Progenitor cell of endocrine pancreas (in vitro differentiated cells): ENCODE measurements at regions not wholly inside any gene's neighbourhood (a gene's known extent, or its start where the extent isn't known, plus 50 kb on each side); places are given as distances from the start of the nearest gene placed in this dataset.
A peak's percentile ranks its signal among the peaks of the same experiment; 100 is the strongest.

Source experiments
- DNase-seq: peaks from one replicate; pipeline ENCODE4 v3.0.0; 2021; ENCODE audit warnings: low spot score; ENCODE audit not compliant: unreplicated experiment
- H3K27ac Mint-ChIP-seq: 2 replicates; pipeline ENCODE4 v1.8.0; 2021; ENCODE audit warnings: mild to moderate bottlenecking, moderate library complexity, mixed read lengths
- H3K27me3 Mint-ChIP-seq: 2 replicates; pipeline ENCODE4 v1.8.0; 2021; ENCODE audit warnings: mixed read lengths
- H3K36me3 Mint-ChIP-seq: 2 replicates; pipeline ENCODE4 v1.8.0; 2022; ENCODE audit warnings: mixed read lengths; ENCODE audit not compliant: insufficient read depth
- H3K4me1 Mint-ChIP-seq: 2 replicates; pipeline ENCODE4 v1.8.0; 2021; ENCODE audit warnings: low read depth, mixed read lengths
- H3K4me3 Mint-ChIP-seq: 2 replicates; pipeline ENCODE4 v1.8.0; 2021; ENCODE audit warnings: low read depth, mild to moderate bottlenecking, moderate library complexity, mixed read lengths
- H3K9me3 Mint-ChIP-seq: 2 replicates; pipeline ENCODE4 v1.8.0; 2021; ENCODE audit warnings: low read depth, mixed read lengths
- CTCF ChIP-seq: fragments of 200-600 bp; sonication (generic); IDR thresholded peaks from one replicate; pipeline ENCODE4 v1.5.0; 2021; ENCODE audit warnings: antibody characterized with exemption, mild to moderate bottlenecking; ENCODE audit not compliant: unreplicated experiment

- no peak for DNase-seq
Measured at GRCh38 chr17:77375917-77376651, 235.3 kb downstream of the SEC14L1 start.

GRCh38 chr17:77376795-77377709 is 236.3 kb downstream of the SEC14L1 start:
- Mint-ChIP-seq H3K9me3 (no peaks in the 10 kb centered on the region), H3K27me3 (no peaks in the 10 kb centered on the region), H3K27ac (peak overlapping the region; percentile 90), H3K36me3 (no peaks in the 10 kb centered on the region), H3K4me3 (peak overlapping the region; percentile 44), H3K4me1 (peaks cover 55% of the 10 kb centered on the region)
- TF ChIP-seq CTCF, result no peak
- DNase-seq, result no peak

More at GRCh38 chr17:77375917-77376651, 235.3 kb downstream of the SEC14L1 start:
- no peaks in the 10 kb centered on the region for H3K9me3 Mint-ChIP-seq
- H3K4me1 Mint-ChIP-seq, result peaks cover 59% of the 10 kb centered on the region
- peak overlapping the region; percentile 99 for H3K27ac Mint-ChIP-seq
- no peaks in the 10 kb centered on the region for H3K36me3 Mint-ChIP-seq
- no peaks in the 10 kb centered on the region for H3K27me3 Mint-ChIP-seq
- H3K4me3 Mint-ChIP-seq, result peak overlapping the region; percentile 97
- TF ChIP-seq CTCF, result no peak

- Mint-ChIP-seq H3K27me3 (no peaks in the 10 kb centered on the region), H3K4me3 (peak overlapping the region; percentile 44), H3K36me3 (no peaks in the 10 kb centered on the region), H3K4me1 (peaks cover 58% of the 10 kb centered on the region), H3K27ac (peak overlapping the region; percentile 90), H3K9me3 (no peaks in the 10 kb centered on the region)
- no peak for DNase-seq
- TF ChIP-seq CTCF, result no peak
Measured at GRCh38 chr17:77377710-77378235, 237.0 kb downstream of the SEC14L1 start.

- no peak overlapping the region for H3K4me3 Mint-ChIP-seq
- H3K27me3 Mint-ChIP-seq, result no peaks in the 10 kb centered on the region
- no peak for TF ChIP-seq CTCF
- peak overlapping the region; percentile 90 for H3K27ac Mint-ChIP-seq
- peaks cover 65% of the 10 kb centered on the region for H3K4me1 Mint-ChIP-seq
- H3K9me3 Mint-ChIP-seq, result no peaks in the 10 kb centered on the region
- no peak for DNase-seq
- H3K36me3 Mint-ChIP-seq, result no peaks in the 10 kb centered on the region
Measured at GRCh38 chr17:77378318-77379064, 237.7 kb downstream of the SEC14L1 start.

- Mint-ChIP-seq H3K27me3 (no peaks in the 10 kb centered on the region), H3K9me3 (no peaks in the 10 kb centered on the region)
Measured at GRCh38 chr17:77379065-77379428, 238.3 kb downstream of the SEC14L1 start.

More at GRCh38 chr17:77379065-77379428, 238.3 kb downstream of the SEC14L1 start:
- H3K36me3 Mint-ChIP-seq, result no peaks in the 10 kb centered on the region
- H3K4me1 Mint-ChIP-seq, result peaks cover 71% of the 10 kb centered on the region
- H3K27ac Mint-ChIP-seq, result no peak overlapping the region
- no peak overlapping the region for H3K4me3 Mint-ChIP-seq
- no peak for TF ChIP-seq CTCF
- no peak for DNase-seq
